ENCODE measurements at regions not wholly inside any gene's neighbourhood (a gene's known extent, or its start where the extent isn't known, plus 50 kb on each side); places are given as distances from the start of the nearest gene placed in this dataset.

- 88 to 98% methylated on average over 3 of the region's 3 CpGs for WGBS, 2 experiments
- Histone ChIP-seq H3K9me3 (ENCODE audit: control insufficient read depth, low read length) (peaks cover 3% of the 10 kb centered on the region), H3K4me1 (ENCODE audit: control insufficient read depth, insufficient read depth, low read length) (no peaks in the 10 kb centered on the region), H3K36me3 (ENCODE audit: control insufficient read depth, insufficient read depth, low read length) (no peaks in the 10 kb centered on the region), H3K4me3 (ENCODE audit: insufficient read depth, low read depth, low read length) (no peak overlapping the region), H3K27ac (ENCODE audit: insufficient read depth, low read depth, low read length, poor library complexity, severe bottlenecking) (no peak overlapping the region), H3K27me3 (ENCODE audit: control insufficient read depth, insufficient read depth, low read length, poor library complexity, severe bottlenecking) (no peaks in the 10 kb centered on the region)
Observed at GRCh38 chr6:4488389-4488788, 287.8 kb upstream of the CDYL start.

DNA sequence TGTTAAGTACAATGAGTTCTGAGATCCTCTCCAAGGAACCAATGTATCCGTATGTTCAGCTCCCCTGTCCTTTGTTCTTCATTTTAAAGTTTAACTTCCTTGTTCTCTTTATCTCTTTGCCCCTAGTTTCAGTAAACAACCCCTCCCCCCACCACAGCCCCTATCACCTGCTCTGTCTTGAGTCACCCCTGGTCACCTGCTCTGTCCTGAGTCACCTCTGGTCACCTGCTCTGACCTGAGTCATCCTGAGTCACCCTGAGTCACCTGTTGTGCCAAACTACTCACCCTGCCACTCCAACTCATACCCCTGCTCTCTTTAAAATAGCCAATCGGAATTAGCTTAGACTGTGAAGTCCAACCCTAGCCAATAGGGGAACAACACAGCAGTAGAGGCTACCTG lies 288.7 kb upstream of the CDYL start:
- Histone ChIP-seq H3K27me3 (ENCODE audit: control insufficient read depth, insufficient read depth, low read length, poor library complexity, severe bottlenecking) (no peaks in the 10 kb centered on the region), H3K27ac (ENCODE audit: insufficient read depth, low read depth, low read length, poor library complexity, severe bottlenecking) (no peak overlapping the region), H3K9me3 (ENCODE audit: control insufficient read depth, low read length) (peaks cover 3% of the 10 kb centered on the region), H3K4me1 (ENCODE audit: control insufficient read depth, insufficient read depth, low read length) (no peaks in the 10 kb centered on the region), H3K4me3 (ENCODE audit: insufficient read depth, low read depth, low read length) (no peak overlapping the region), H3K36me3 (ENCODE audit: control insufficient read depth, insufficient read depth, low read length) (no peaks in the 10 kb centered on the region)
- WGBS, 2 experiments, result 90% methylated on average over 2 of the region's 2 CpGs

DNA sequence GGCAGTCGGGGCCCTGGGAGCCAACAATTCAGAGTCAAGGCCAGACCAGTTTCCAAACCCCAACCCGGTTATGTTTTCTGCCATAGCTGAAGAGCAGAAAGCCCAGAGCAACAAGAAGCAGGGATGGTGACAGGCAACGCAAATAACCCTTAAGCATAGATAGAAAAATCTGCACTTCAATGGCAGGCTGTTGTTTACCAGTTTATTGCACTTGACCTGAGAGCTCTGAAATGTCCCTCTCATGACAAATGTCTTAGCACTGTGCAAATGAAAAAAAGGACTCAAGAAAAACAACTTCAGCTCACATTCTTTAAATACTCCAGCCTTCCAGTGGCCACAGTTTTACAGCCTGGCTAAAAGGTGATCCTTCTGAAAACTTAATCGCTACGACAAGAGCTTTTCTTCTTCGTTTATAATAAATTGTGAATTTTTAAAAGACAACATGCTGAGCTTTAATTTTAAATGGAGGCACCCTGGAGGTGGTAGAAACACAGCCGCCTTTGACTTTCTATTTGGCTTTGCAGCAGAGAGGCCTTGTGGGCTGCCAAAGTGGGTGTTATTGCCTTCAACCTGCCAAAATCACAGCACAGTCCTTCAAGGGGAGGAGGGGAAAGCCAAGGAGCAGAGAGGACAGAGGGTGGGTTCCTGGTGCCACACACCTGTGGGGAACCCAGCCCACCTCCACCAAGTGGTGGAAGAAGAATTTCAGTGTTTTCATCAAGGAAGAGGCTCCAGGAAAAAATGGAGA lies 289.5 kb upstream of the CDYL start:
- H3K4me1 ChIP-seq (ENCODE audit: control insufficient read depth, insufficient read depth, low read length), result no peaks in the 10 kb centered on the region
- no peak overlapping the region for H3K27ac ChIP-seq (ENCODE audit: insufficient read depth, low read depth, low read length, poor library complexity, severe bottlenecking)
- WGBS, 2 experiments, result 79 to 87% methylated on average over 7 of the region's 7 CpGs
- H3K36me3 ChIP-seq (ENCODE audit: control insufficient read depth, insufficient read depth, low read length), result no peaks in the 10 kb centered on the region
- H3K27me3 ChIP-seq (ENCODE audit: control insufficient read depth, insufficient read depth, low read length, poor library complexity, severe bottlenecking), result no peaks in the 10 kb centered on the region
- no peak overlapping the region for H3K4me3 ChIP-seq (ENCODE audit: insufficient read depth, low read depth, low read length)
- peaks cover 3% of the 10 kb centered on the region for H3K9me3 ChIP-seq (ENCODE audit: control insufficient read depth, low read length)

DNA sequence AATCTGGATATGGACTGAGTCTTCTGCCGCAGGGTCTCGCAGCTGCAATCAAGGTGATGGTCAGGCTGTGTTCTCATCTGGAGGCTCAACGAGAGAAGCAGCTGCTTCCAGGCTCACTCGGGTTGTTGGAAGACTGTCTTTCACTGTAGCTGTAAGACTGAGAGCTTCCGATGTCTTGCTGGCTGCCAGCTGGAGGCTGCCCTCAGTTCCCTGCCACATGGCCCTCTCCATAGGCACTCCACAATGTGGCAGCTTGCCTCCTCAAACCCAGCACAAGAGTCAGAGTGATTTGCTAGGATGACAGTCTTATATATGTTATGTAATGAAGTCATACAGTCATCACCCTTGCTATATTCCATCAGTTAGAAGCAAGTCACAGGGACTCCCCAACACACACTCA lies 290.5 kb upstream of the CDYL start:
- H3K4me1 ChIP-seq (ENCODE audit: control insufficient read depth, insufficient read depth, low read length), result no peaks in the 10 kb centered on the region
- no peak overlapping the region for H3K4me3 ChIP-seq (ENCODE audit: insufficient read depth, low read depth, low read length)
- WGBS, 2 experiments, result 94 to 98% methylated on average over 5 of the region's 5 CpGs
- peaks cover 3% of the 10 kb centered on the region for H3K9me3 ChIP-seq (ENCODE audit: control insufficient read depth, low read length)
- H3K27me3 ChIP-seq (ENCODE audit: control insufficient read depth, insufficient read depth, low read length, poor library complexity, severe bottlenecking), result no peaks in the 10 kb centered on the region
- no peak overlapping the region for H3K27ac ChIP-seq (ENCODE audit: insufficient read depth, low read depth, low read length, poor library complexity, severe bottlenecking)
- H3K36me3 ChIP-seq (ENCODE audit: control insufficient read depth, insufficient read depth, low read length), result no peaks in the 10 kb centered on the region

DNA sequence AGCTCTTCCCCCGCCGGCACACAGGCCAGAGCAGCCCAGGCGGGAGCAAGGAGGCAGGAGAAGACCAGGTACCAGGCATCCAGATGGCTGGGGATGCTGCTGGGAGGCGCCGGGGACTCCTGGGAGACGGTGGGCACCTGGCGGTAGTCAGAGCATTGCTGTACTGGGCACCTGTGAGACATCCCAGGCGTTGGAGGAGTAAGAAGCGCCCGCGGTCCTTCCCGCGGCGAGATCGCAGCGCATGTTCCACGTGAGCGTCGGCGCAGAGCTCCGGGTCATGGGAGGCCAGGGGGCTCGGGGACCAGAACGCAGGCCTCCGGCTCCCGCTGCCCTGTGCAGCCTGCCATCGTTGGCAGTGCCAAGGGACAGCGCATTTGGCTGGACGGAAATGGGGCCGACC lies 293.7 kb upstream of the CDYL start:
- WGBS, 2 experiments, result 97% methylated on average over 29 of the region's 29 CpGs
- no peaks in the 10 kb centered on the region for H3K36me3 ChIP-seq (ENCODE audit: control insufficient read depth, insufficient read depth, low read length)
- no peaks in the 10 kb centered on the region for H3K4me1 ChIP-seq (ENCODE audit: control insufficient read depth, insufficient read depth, low read length)
- no peaks in the 10 kb centered on the region for H3K9me3 ChIP-seq (ENCODE audit: control insufficient read depth, low read length)
- H3K27ac ChIP-seq (ENCODE audit: insufficient read depth, low read depth, low read length, poor library complexity, severe bottlenecking), result no peak overlapping the region
- no peaks in the 10 kb centered on the region for H3K27me3 ChIP-seq (ENCODE audit: control insufficient read depth, insufficient read depth, low read length, poor library complexity, severe bottlenecking)
- no peak overlapping the region for H3K4me3 ChIP-seq (ENCODE audit: insufficient read depth, low read depth, low read length)

DNA sequence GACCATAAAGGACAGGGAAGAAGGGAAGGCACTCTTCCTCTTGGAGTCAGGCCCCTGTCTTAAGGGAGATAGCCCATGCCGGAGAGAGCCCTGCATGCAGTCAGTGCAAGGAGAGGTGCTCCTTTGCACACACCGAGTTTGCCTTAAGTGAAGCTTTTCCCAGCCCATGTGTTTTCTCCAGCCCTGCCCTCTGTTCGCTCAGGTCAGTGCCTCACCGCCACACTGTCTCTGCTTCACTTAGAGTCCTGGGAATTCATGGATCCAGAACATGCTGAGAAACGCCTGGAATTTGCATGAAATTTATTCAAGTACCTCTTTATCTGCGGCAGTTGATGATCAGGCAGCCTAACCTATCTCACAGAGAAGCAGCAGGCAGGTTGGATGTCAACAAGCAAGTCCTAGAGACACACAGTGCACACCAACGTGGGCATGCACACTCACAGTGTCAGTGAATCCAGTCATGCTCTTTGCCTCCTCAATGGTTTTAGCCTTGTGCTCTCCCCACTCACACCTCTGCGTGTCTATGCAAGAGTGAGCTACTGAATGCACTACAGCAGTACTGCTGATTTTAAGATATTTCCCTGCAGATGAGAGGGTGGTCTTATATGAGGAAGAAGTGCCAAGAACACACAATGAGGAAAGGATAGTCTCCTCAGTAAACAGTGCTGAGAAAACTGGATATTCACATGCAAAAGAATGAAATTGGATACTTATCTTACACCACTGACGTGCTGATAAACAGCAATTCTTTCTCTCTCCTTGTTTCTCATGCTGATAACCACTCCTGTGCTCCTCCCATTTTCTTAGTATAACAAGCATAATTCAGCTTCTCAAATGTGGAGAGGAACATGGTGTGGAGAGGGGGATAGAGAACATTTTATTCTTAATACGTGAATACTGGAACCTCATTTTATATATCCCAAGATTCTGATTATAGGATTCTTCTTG lies 295.1 kb upstream of the CDYL start:
- no peaks in the 10 kb centered on the region for H3K27me3 ChIP-seq (ENCODE audit: control insufficient read depth, insufficient read depth, low read length, poor library complexity, severe bottlenecking)
- H3K4me1 ChIP-seq (ENCODE audit: control insufficient read depth, insufficient read depth, low read length), result no peaks in the 10 kb centered on the region
- no peaks in the 10 kb centered on the region for H3K9me3 ChIP-seq (ENCODE audit: control insufficient read depth, low read length)
- no peaks in the 10 kb centered on the region for H3K36me3 ChIP-seq (ENCODE audit: control insufficient read depth, insufficient read depth, low read length)
- no peak overlapping the region for H3K27ac ChIP-seq (ENCODE audit: insufficient read depth, low read depth, low read length, poor library complexity, severe bottlenecking)
- WGBS, 2 experiments, result 60 to 68% methylated on average over 9 of the region's 10 CpGs
- H3K4me3 ChIP-seq (ENCODE audit: insufficient read depth, low read depth, low read length), result no peak overlapping the region

GRCh38 chr6:4478098-4478497 lies 298.1 kb upstream of the CDYL start:
- H3K36me3 ChIP-seq (ENCODE audit: control insufficient read depth, insufficient read depth, low read length), result no peaks in the 10 kb centered on the region
- H3K27me3 ChIP-seq (ENCODE audit: control insufficient read depth, insufficient read depth, low read length, poor library complexity, severe bottlenecking), result no peaks in the 10 kb centered on the region
- 87 to 91% methylated on average over 2 to 3 of the region's 3 CpGs for WGBS, 2 experiments
- no peak overlapping the region for H3K4me3 ChIP-seq (ENCODE audit: insufficient read depth, low read depth, low read length)
- no peak overlapping the region for H3K27ac ChIP-seq (ENCODE audit: insufficient read depth, low read depth, low read length, poor library complexity, severe bottlenecking)
- H3K4me1 ChIP-seq (ENCODE audit: control insufficient read depth, insufficient read depth, low read length), result no peaks in the 10 kb centered on the region
- H3K9me3 ChIP-seq (ENCODE audit: control insufficient read depth, low read length), result no peaks in the 10 kb centered on the region

GRCh38 chr6:4474810-4475209 lies 301.4 kb upstream of the CDYL start:
- Histone ChIP-seq H3K36me3 (ENCODE audit: control insufficient read depth, insufficient read depth, low read length) (no peaks in the 10 kb centered on the region), H3K27me3 (ENCODE audit: control insufficient read depth, insufficient read depth, low read length, poor library complexity, severe bottlenecking) (no peaks in the 10 kb centered on the region), H3K9me3 (ENCODE audit: control insufficient read depth, low read length) (no peaks in the 10 kb centered on the region), H3K4me3 (ENCODE audit: insufficient read depth, low read depth, low read length) (no peak overlapping the region), H3K27ac (ENCODE audit: insufficient read depth, low read depth, low read length, poor library complexity, severe bottlenecking) (no peak overlapping the region), H3K4me1 (ENCODE audit: control insufficient read depth, insufficient read depth, low read length) (no peaks in the 10 kb centered on the region)
- 97 to 98% methylated on average over 4 of the region's 4 CpGs for WGBS, 2 experiments

GRCh38 chr6:4472969-4473642 lies 303.1 kb upstream of the CDYL start:
- Histone ChIP-seq H3K4me3 (ENCODE audit: insufficient read depth, low read depth, low read length) (no peak overlapping the region), H3K4me1 (ENCODE audit: control insufficient read depth, insufficient read depth, low read length) (no peaks in the 10 kb centered on the region), H3K27ac (ENCODE audit: insufficient read depth, low read depth, low read length, poor library complexity, severe bottlenecking) (no peak overlapping the region), H3K27me3 (ENCODE audit: control insufficient read depth, insufficient read depth, low read length, poor library complexity, severe bottlenecking) (no peaks in the 10 kb centered on the region), H3K36me3 (ENCODE audit: control insufficient read depth, insufficient read depth, low read length) (no peaks in the 10 kb centered on the region), H3K9me3 (ENCODE audit: control insufficient read depth, low read length) (no peaks in the 10 kb centered on the region)
- 97 to 100% methylated on average over 5 to 6 of the region's 6 CpGs for WGBS, 2 experiments

- Histone ChIP-seq H3K27ac (ENCODE audit: insufficient read depth, low read depth, low read length, poor library complexity, severe bottlenecking) (no peak overlapping the region), H3K36me3 (ENCODE audit: control insufficient read depth, insufficient read depth, low read length) (no peaks in the 10 kb centered on the region), H3K4me3 (ENCODE audit: insufficient read depth, low read depth, low read length) (no peak overlapping the region), H3K9me3 (ENCODE audit: control insufficient read depth, low read length) (no peaks in the 10 kb centered on the region), H3K27me3 (ENCODE audit: control insufficient read depth, insufficient read depth, low read length, poor library complexity, severe bottlenecking) (no peaks in the 10 kb centered on the region), H3K4me1 (ENCODE audit: control insufficient read depth, insufficient read depth, low read length) (no peaks in the 10 kb centered on the region)
- 93% methylated on average over 3 of the region's 3 CpGs for whole genome bisulfite sequencing, 2 experiments
Observed at GRCh38 chr6:4472222-4472621, 304.0 kb upstream of the CDYL start.

Measured in ectodermal cell (in vitro differentiated cells).